HepG2 (cell line): ENCODE measurements at regions not wholly inside any gene's neighbourhood (a gene's known extent, or its start where the extent isn't known, plus 50 kb on each side); places are given as distances from the start of the nearest gene placed in this dataset.

ENCODE experiments used
- ATAC-seq: fragments of 200-7000 bp; cut with Tn5 transposase; 3 replicates; pipeline ENCODE4 v1.9.1; 2020; ENCODE audit warnings: mild to moderate bottlenecking, moderate library complexity
- BruUV-seq: library from RNA; stranded (reverse); fragments of 400-500 nt; replicated peaks from 2 replicates; lab custom pipeline; 2021; lab: Mats Ljungman, UMichigan
- CTCF ChIA-PET: fragments of 300-600 bp; formaldehyde crosslinking; extraction: SDS; loops from one replicate; lab custom pipeline; 2021; ENCODE audit warnings: low total read pairs, inconsistent platforms, low intra/inter-chr PET ratio; lab: Yijun Ruan, JAX
- POLR2A ChIA-PET: fragments of 350-600 bp; sonication (Branson Sonifier 250); formaldehyde crosslinking; loops from one replicate; lab custom pipeline; 2020; ENCODE audit warnings: antibody characterized with exemption, inconsistent platforms; lab: Yijun Ruan, JAX
- DNase-seq: peaks from one replicate; pipeline ENCODE4 v3.0.0-alpha.2; 2015; ENCODE audit warnings: low spot score
- FAIRE-seq: peaks from 3 replicates; lab custom pipeline; 2011; peaks lifted over from hg19 to GRCh38; lab: Jason Lieb, UNC
- H2AFZ ChIP-seq: one replicate; pipeline ENCODE4 v1.6.1; 2011; ENCODE audit warnings: low read length, inconsistent platforms
- H3K27ac ChIP-seq: fragments of 300-600 bp; 3 replicates; pipeline ENCODE4 v1.8.0; 2011; ENCODE audit warnings: mixed run types, mild to moderate bottlenecking, mixed read lengths, low read length, inconsistent platforms; ENCODE audit not compliant: insufficient read depth; ENCODE audit errors: extremely low read length
- H3K27me3 ChIP-seq, 2 experiments: fragments of 200-600 bp in 1 of 2; 2 replicates in 1 of 2; 3 replicates in 1 of 2; pipeline versions ENCODE4 v1.6.0 to v1.8.0; 2011; ENCODE audit warnings: low read length in 2 of 2, mild to moderate bottlenecking in 2 of 2, moderate library complexity in 2 of 2, inconsistent platforms in 1 of 2; ENCODE audit not compliant: insufficient read depth in 2 of 2, control insufficient read depth in 1 of 2
- H3K36me3 ChIP-seq, 2 experiments: fragments of 200-600 bp in 1 of 2; replicated peaks in 1 of 2; 2 replicates in 1 of 2; 3 replicates in 1 of 2; pipeline versions ENCODE4 v1.5.1 to v1.8.0; 2011; ENCODE audit warnings: low read length in 2 of 2, inconsistent platforms in 1 of 2; ENCODE audit not compliant: insufficient read depth in 2 of 2, control insufficient read depth in 1 of 2
- H3K4me1 ChIP-seq: 2 replicates; pipeline ENCODE4 v1.5.1; 2012; ENCODE audit warnings: low read length, inconsistent platforms; ENCODE audit not compliant: insufficient read depth
- H3K4me2 ChIP-seq: 2 replicates; pipeline ENCODE4 v1.6.0; 2011; ENCODE audit warnings: low read depth, low read length, inconsistent platforms
- H3K4me3 ChIP-seq, 3 experiments: fragments of 200-600 bp in 1 of 3; sonication (generic), shearing (Covaris generic) in 1 of 3; replicated peaks in 1 of 3; 2 replicates each; pipeline ENCODE4 v1.5.1; 2011 to 2016; ENCODE audit warnings: low read length in 3 of 3, inconsistent platforms in 2 of 3, low read depth in 2 of 3, mild to moderate bottlenecking in 2 of 3, control low read depth in 1 of 3, mixed read lengths in 1 of 3; ENCODE audit not compliant: insufficient read depth in 1 of 3
- H3K79me2 ChIP-seq: one replicate; pipeline ENCODE4 v1.6.1; 2011; ENCODE audit warnings: low read length, inconsistent platforms; ENCODE audit not compliant: insufficient read depth
- H3K9ac ChIP-seq: 2 replicates; pipeline ENCODE4 v1.6.0; 2011; ENCODE audit warnings: mild to moderate bottlenecking, low read depth, low read length, inconsistent platforms; ENCODE audit not compliant: insufficient read depth
- H3K9me3 ChIP-seq: 2 replicates; pipeline ENCODE4 v1.5.1; 2012; ENCODE audit warnings: mild to moderate bottlenecking, low read length
- H4K20me1 ChIP-seq: 2 replicates; pipeline ENCODE4 v1.6.0; 2011; ENCODE audit warnings: inconsistent platforms, mild to moderate bottlenecking, low read length, moderate library complexity; ENCODE audit not compliant: insufficient read depth
- DBP ChIP-seq: sonication (generic); formaldehyde crosslinking; IDR thresholded peaks from 2 replicates; pipeline ENCODE4 v1.4.0; 2020; ENCODE audit warnings: missing genetic modification reagents; ENCODE audit errors: not compliant biosample characterization
- IRF1 ChIP-seq: sonication (generic); formaldehyde crosslinking; IDR thresholded peaks from 2 replicates; pipeline ENCODE4 v1.4.0; 2020; ENCODE audit warnings: low read depth, mild to moderate bottlenecking, missing genetic modification reagents
- MIER3 ChIP-seq: IDR thresholded peaks from 2 replicates; pipeline ENCODE4 v1.6.1; 2016; ENCODE audit warnings: missing compliant biosample characterization, borderline replicate concordance
- SNRNP70 ChIP-seq: fragments of 200-400 bp; formaldehyde crosslinking; IDR thresholded peaks from 2 replicates; pipeline ENCODE4 v1.6.1; 2017; ENCODE audit warnings: mild to moderate bottlenecking, low read depth, low read length, moderate library complexity
- SOX5 ChIP-seq: IDR thresholded peaks from 2 replicates; pipeline ENCODE4 v1.6.1; 2016; ENCODE audit warnings: borderline replicate concordance
- TBL1XR1 ChIP-seq: fragments of 150-350 bp; IDR thresholded peaks from 2 replicates; pipeline ENCODE4 v1.6.1; 2014; ENCODE audit warnings: borderline replicate concordance, low read length; ENCODE audit not compliant: partially characterized antibody
- ZNF367 ChIP-seq: sonication (generic); formaldehyde crosslinking; IDR thresholded peaks from 2 replicates; pipeline ENCODE4 v1.4.0; 2020; ENCODE audit warnings: missing genetic modification reagents, borderline replicate concordance
- ZNF773 ChIP-seq: sonication (generic); formaldehyde crosslinking; IDR thresholded peaks from 2 replicates; pipeline ENCODE4 v1.4.0; 2020; ENCODE audit warnings: missing genetic modification reagents, borderline replicate concordance
- WGBS: methylation state at CpG from one replicate; pipeline ENCODE4 v1.1.6; 2017; ENCODE audit warnings: low lambda C conversion rate; 5-methylcytosine and 5-hydroxymethylcytosine counted together
- in situ Hi-C: cut with HindIII; loops from 2 replicates; pipeline ENCODE4 v1.10.0; 2017; ENCODE audit warnings: low pct_unique_long_range_greater_than_20kb; ENCODE audit not compliant: extremely low pct_ligation_motif_present
- intact Hi-C: fragments of 100-400 bp; cut with micrococcal nuclease; formaldehyde crosslinking; loops from one replicate; pipeline ENCODE4 v1.10.0; 2022; ENCODE audit not compliant: unreplicated experiment

GRCh38 chr13:111577956-111578605 is 257.6 kb downstream of the TEX29 start:
- 64% methylated on average over 9 of the region's 15 CpGs for WGBS
- TF ChIP-seq MIER3 (no peak), DBP (CRISPR knock-in tag) (no peak), TBL1XR1 (no peak), SNRNP70 (no peak), ZNF367 (CRISPR knock-in tag) (no peak)
- no peak overlapping the region for H3K9ac ChIP-seq
- DNase-seq (no peak), FAIRE-seq (no peak), ATAC-seq (no peak)
- H3K4me1 ChIP-seq, result no peaks in the 10 kb centered on the region
- H3K4me3 ChIP-seq, result no peak overlapping the region
- POLR2A ChIA-PET, result no interaction called here
- H3K36me3 ChIP-seq, result no peaks in the 10 kb centered on the region
- in situ Hi-C loops (no loop called here), intact Hi-C loops (no loop called here)
- CTCF ChIA-PET, result no interaction called here
- peaks cover 0 to 19% of the 10 kb centered on the region in 2 experiments; a peak in 2 of 5 replicates for H3K27me3 ChIP-seq
- peaks cover 23% of the 10 kb centered on the region for H3K9me3 ChIP-seq
- H3K4me2 ChIP-seq, result no peak overlapping the region
- no peaks in the 10 kb centered on the region for H3K79me2 ChIP-seq
- H3K27ac ChIP-seq, result no peak overlapping the region
- BruUV-seq, result no TSS peak
- no peaks in the 10 kb centered on the region for H4K20me1 ChIP-seq
- no peak overlapping the region for H2AFZ ChIP-seq

- POLR2A ChIA-PET, result no interaction called here
- H3K79me2 ChIP-seq, result no peaks in the 10 kb centered on the region
- CTCF ChIA-PET, result no interaction called here
- 56% methylated on average over 22 of the region's 22 CpGs for WGBS
- intact Hi-C loops, result no loop called here
- peaks cover 2 to 49% of the 10 kb centered on the region in 2 experiments; a peak in 3 of 5 replicates for H3K27me3 ChIP-seq
- no TSS peak for BruUV-seq
- H2AFZ ChIP-seq, result no peak overlapping the region
- DNase-seq (no peak), FAIRE-seq (no peak), ATAC-seq (no peak)
- H4K20me1 ChIP-seq, result no peaks in the 10 kb centered on the region
- H3K4me3 ChIP-seq, result no peak overlapping the region
- H3K9me3 ChIP-seq, result no peaks in the 10 kb centered on the region
- no peak overlapping the region for H3K9ac ChIP-seq
- in situ Hi-C loops, result no loop called here
- no peaks in the 10 kb centered on the region for H3K36me3 ChIP-seq
- no peak overlapping the region for H3K27ac ChIP-seq
- no peaks in the 10 kb centered on the region for H3K4me1 ChIP-seq
- TF ChIP-seq IRF1 (CRISPR knock-in tag), result no peak
- no peak for TF ChIP-seq ZNF773 (CRISPR knock-in tag)
- TF ChIP-seq SOX5 (CRISPR knock-in tag), result no peak
- TF ChIP-seq, all 625 proteins: peak for 0
- no peak overlapping the region for H3K4me2 ChIP-seq
Measured at GRCh38 chr13:111584101-111584672, 263.7 kb downstream of the TEX29 start.
